GM23248 (cell line): ENCODE measurements at regions not wholly inside any gene's neighbourhood (a gene's known extent, or its start where the extent isn't known, plus 50 kb on each side); places are given as distances from the start of the nearest gene placed in this dataset.

Experiments
- EZH2 ChIP-seq: fragments of 200-600 bp; sonication (generic); IDR thresholded peaks from 2 replicates; pipeline ENCODE4 v1.6.1; 2018; ENCODE audit warnings: antibody characterized with exemption, mild to moderate bottlenecking; ENCODE audit not compliant: insufficient read depth, poor library complexity, severe bottlenecking
- EZH2phosphoT487 ChIP-seq: fragments of 200-600 bp; sonication (generic); IDR thresholded peaks from 2 replicates; pipeline ENCODE4 v1.6.1; 2018; ENCODE audit warnings: antibody characterized with exemption, moderate library complexity, mild to moderate bottlenecking, low read depth; ENCODE audit not compliant: insufficient read depth

DNA sequence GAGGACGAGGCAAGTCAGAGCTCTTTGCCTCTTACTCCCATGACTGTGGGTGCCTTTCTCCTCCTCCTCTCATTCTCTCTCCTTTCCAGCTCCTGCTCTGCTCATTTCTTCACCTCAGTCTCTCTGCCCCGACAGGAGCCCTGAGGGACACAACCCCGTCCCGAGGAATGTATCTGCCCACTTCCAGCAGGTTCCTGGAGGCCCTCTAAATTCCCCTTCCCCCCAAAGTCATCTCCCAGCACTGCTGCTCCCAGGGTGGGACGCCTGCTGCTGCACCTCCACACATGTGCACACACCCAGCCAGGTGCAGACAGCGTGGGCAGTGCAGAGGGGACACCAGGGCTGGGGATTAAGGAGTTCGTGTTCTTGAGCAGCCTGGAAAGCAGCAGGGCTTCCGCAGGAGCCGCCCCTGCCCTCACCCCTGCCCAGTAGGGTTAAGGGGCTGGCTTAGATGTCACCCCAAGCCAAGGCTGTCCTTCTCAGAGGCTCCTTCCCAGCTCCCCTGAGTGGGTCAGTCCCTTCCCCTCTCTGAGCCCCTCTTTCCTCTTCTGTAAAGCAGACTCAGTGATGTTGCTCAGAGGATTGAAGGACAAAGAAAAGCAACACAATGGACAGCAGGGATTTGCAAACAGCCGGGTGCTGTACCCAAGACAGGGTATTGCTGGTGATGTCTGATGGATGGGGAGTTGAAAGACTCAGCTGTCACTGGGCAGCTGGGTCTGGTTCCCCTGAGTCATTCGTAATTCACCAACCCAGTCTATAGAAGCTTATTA, 346.0 kb downstream of the MATN1 start:
- TF ChIP-seq EZH2phosphoT487: no peak
- no peak for TF ChIP-seq EZH2
